Gastroesophageal sphincter (tissue), 3 donors: ENCODE measurements at regions not wholly inside any gene's neighbourhood (a gene's known extent, or its start where the extent isn't known, plus 50 kb on each side); places are given as distances from the start of the nearest gene placed in this dataset.

Experiments
- POLR2A ChIP-seq, 2 donors: fragments of 450-650 bp; IDR thresholded peaks; one replicate each; pipeline ENCODE4 v1.6.1; 2017; ENCODE audit warnings: antibody characterized with exemption in 2 of 2, mild to moderate bottlenecking in 2 of 2, moderate library complexity in 1 of 2
- TF ChIP-seq, protein P1 (sequence below), 4 experiments: fragments of 200-600 bp in 2 of 4; fragments of 450-650 bp in 2 of 4; sonication (generic) in 1 of 4; IDR thresholded peaks; one replicate each; pipeline ENCODE4 v1.5.1; 2017 to 2019; ENCODE audit warnings: antibody characterized with exemption in 4 of 4, mild to moderate bottlenecking in 2 of 4, moderate library complexity in 2 of 4

DNA sequence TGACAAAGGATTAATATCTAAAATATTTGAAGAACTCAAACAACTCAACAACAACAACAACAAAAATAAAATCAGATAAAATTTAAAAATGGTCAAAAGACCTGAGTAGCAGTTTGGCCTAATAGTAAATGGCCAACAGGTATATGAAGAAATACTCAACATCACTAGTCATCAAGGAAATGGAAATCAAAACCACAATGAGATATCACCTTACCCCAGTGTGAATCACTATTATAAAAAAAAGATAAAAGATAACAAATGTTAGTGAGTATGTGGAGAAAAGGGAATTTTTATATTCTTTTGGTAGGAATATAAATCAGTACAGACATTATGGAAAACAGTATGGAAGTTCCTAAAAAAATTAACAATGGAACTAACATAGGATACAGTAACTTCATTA is 247.9 kb upstream of the TRPC7 start:
- TF ChIP-seq, protein P1, sequence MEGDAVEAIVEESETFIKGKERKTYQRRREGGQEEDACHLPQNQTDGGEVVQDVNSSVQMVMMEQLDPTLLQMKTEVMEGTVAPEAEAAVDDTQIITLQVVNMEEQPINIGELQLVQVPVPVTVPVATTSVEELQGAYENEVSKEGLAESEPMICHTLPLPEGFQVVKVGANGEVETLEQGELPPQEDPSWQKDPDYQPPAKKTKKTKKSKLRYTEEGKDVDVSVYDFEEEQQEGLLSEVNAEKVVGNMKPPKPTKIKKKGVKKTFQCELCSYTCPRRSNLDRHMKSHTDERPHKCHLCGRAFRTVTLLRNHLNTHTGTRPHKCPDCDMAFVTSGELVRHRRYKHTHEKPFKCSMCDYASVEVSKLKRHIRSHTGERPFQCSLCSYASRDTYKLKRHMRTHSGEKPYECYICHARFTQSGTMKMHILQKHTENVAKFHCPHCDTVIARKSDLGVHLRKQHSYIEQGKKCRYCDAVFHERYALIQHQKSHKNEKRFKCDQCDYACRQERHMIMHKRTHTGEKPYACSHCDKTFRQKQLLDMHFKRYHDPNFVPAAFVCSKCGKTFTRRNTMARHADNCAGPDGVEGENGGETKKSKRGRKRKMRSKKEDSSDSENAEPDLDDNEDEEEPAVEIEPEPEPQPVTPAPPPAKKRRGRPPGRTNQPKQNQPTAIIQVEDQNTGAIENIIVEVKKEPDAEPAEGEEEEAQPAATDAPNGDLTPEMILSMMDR (IDR thresholded peaks at IDR 0.05), result no peak
- no peak for TF ChIP-seq POLR2A (IDR thresholded peaks at IDR 0.05)
